ENCODE measurements at regions not wholly inside any gene's neighbourhood (a gene's known extent, or its start where the extent isn't known, plus 50 kb on each side); places are given as distances from the start of the nearest gene placed in this dataset.
A peak's percentile ranks its signal among the peaks of the same experiment; 100 is the strongest.

GRCh38 chr6:138580801-138581200 is 81.5 kb upstream of the NHSL1 start:
- H3K4me1 ChIP-seq (ENCODE audit: control insufficient read depth, insufficient read depth, low read length), result no peaks in the 10 kb centered on the region
- H3K4me3 ChIP-seq (ENCODE audit: low read length), result no peak overlapping the region
- H3K9me3 ChIP-seq (replicated peaks; ENCODE audit: low read length), result no peaks in the 10 kb centered on the region
- H3K27me3 ChIP-seq (ENCODE audit: control insufficient read depth, insufficient read depth, low read length), result no peaks in the 10 kb centered on the region
- no peak overlapping the region for H3K4me2 ChIP-seq (ENCODE audit: low read length)
- H3K36me3 ChIP-seq (ENCODE audit: insufficient read depth, low read length), result no peaks in the 10 kb centered on the region
- no peak overlapping the region for H3K9ac ChIP-seq (ENCODE audit: low read depth, low read length)

DNA sequence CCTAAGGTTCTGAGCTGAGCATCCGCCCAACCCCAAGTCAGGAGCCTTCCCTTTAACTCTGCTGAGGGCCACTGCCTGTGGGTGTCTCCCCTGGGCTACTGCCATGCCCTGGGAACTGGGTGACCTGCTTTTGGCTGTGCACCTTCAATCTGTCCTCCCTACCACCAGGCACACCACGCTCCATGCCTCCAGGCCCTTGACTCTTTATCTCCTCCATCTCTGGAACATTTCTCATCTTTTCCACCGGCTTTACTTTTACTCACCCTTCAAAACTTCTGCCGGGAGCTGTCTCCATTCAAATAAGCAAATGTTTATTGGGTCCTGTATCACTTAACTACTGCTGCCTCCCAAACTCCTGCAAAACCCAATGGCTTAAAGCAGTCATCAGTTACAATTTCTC is 83.3 kb upstream of the NHSL1 start:
- H3K4me2 ChIP-seq (ENCODE audit: low read length), result no peak overlapping the region
- no peaks in the 10 kb centered on the region for H3K36me3 ChIP-seq (ENCODE audit: insufficient read depth, low read length)
- no peak overlapping the region for H3K9ac ChIP-seq (ENCODE audit: low read depth, low read length)
- H3K27me3 ChIP-seq (ENCODE audit: control insufficient read depth, insufficient read depth, low read length), result no peaks in the 10 kb centered on the region
- H3K9me3 ChIP-seq (replicated peaks; ENCODE audit: low read length), result no peaks in the 10 kb centered on the region
- H3K4me1 ChIP-seq (ENCODE audit: control insufficient read depth, insufficient read depth, low read length), result no peaks in the 10 kb centered on the region
- H3K4me3 ChIP-seq (ENCODE audit: low read length), result no peak overlapping the region

- Histone ChIP-seq H3K36me3 (ENCODE audit: insufficient read depth, low read length) (no peaks in the 10 kb centered on the region), H3K9me3 (replicated peaks; ENCODE audit: low read length) (no peaks in the 10 kb centered on the region), H3K9ac (ENCODE audit: low read depth, low read length) (no peak overlapping the region), H3K4me1 (ENCODE audit: control insufficient read depth, insufficient read depth, low read length) (no peaks in the 10 kb centered on the region), H3K27me3 (ENCODE audit: control insufficient read depth, insufficient read depth, low read length) (no peaks in the 10 kb centered on the region), H3K4me3 (ENCODE audit: low read length) (no peak overlapping the region), H3K4me2 (ENCODE audit: low read length) (no peak overlapping the region)
Measured at GRCh38 chr6:138586638-138587037, 87.3 kb upstream of the NHSL1 start.

- Histone ChIP-seq H3K9me3 (replicated peaks; ENCODE audit: low read length) (no peaks in the 10 kb centered on the region), H3K4me3 (ENCODE audit: low read length) (no peak overlapping the region), H3K9ac (ENCODE audit: low read depth, low read length) (no peak overlapping the region), H3K36me3 (ENCODE audit: insufficient read depth, low read length) (no peaks in the 10 kb centered on the region), H3K4me1 (ENCODE audit: control insufficient read depth, insufficient read depth, low read length) (peaks cover 16% of the 10 kb centered on the region), H3K4me2 (ENCODE audit: low read length) (peak overlapping the region; percentile 7), H3K27me3 (ENCODE audit: control insufficient read depth, insufficient read depth, low read length) (no peaks in the 10 kb centered on the region)
Measured at GRCh38 chr6:138588805-138589434, 89.6 kb upstream of the NHSL1 start.

DNA sequence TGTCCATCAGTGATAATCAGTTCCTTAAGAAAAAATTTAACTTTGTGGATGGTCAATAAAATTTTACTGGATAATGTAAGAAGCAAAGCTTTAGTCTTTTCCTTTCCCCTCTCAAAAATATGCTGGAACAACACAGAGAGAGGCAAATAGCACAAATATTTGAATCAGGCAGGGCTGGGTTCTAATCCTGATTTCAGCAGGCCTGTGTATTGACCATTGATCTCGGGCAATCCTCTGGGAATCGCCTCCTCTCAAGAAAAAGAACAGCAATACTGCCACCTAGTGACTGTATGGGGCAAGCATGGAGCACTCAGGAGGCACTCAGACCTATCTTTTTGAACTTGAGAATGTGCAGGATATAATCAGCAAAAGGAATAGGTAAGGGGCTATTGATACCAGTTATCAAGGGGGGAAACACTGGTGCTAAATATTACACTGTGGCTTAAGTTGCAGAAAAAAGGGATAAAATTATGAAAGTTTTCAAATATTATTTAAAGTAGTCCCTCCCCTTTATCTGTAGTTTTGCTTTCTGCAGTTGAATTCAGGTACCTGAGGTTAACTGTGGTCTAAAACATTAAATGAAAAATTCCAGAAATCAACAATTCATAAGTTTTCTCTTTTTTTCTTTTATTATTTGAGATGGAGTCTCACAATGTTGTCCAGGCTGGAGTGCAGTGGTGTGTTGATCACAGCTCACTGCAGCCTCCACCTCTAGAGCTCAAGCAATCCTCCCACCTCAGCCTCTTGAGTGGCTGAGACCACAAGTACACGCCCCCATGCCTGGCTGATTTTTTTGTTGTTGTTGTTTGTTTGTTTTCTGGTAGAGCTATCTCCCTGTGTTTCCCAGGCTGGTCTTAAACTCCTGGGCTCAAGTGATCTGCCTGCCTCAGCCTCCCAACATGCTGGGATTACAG is 91.8 kb upstream of the NHSL1 start:
- H3K9ac ChIP-seq (ENCODE audit: low read depth, low read length), result no peak overlapping the region
- no peak overlapping the region for H3K4me3 ChIP-seq (ENCODE audit: low read length)
- peaks cover 27% of the 10 kb centered on the region for H3K4me1 ChIP-seq (ENCODE audit: control insufficient read depth, insufficient read depth, low read length)
- H3K36me3 ChIP-seq (ENCODE audit: insufficient read depth, low read length), result no peaks in the 10 kb centered on the region
- H3K27me3 ChIP-seq (ENCODE audit: control insufficient read depth, insufficient read depth, low read length), result no peaks in the 10 kb centered on the region
- no peaks in the 10 kb centered on the region for H3K9me3 ChIP-seq (replicated peaks; ENCODE audit: low read length)
- H3K4me2 ChIP-seq (ENCODE audit: low read length), result no peak overlapping the region

GRCh38 chr6:138592749-138593123 is 93.4 kb upstream of the NHSL1 start:
- H3K9me3 ChIP-seq (replicated peaks; ENCODE audit: low read length), result no peaks in the 10 kb centered on the region
- H3K4me1 ChIP-seq (ENCODE audit: control insufficient read depth, insufficient read depth, low read length), result peaks cover 27% of the 10 kb centered on the region
- H3K4me3 ChIP-seq (ENCODE audit: low read length), result peak overlapping the region; percentile 56
- no peaks in the 10 kb centered on the region for H3K27me3 ChIP-seq (ENCODE audit: control insufficient read depth, insufficient read depth, low read length)
- H3K9ac ChIP-seq (ENCODE audit: low read depth, low read length), result peak overlapping the region; percentile 84
- peak overlapping the region; percentile 84 for H3K4me2 ChIP-seq (ENCODE audit: low read length)
- no peaks in the 10 kb centered on the region for H3K36me3 ChIP-seq (ENCODE audit: insufficient read depth, low read length)

DNA sequence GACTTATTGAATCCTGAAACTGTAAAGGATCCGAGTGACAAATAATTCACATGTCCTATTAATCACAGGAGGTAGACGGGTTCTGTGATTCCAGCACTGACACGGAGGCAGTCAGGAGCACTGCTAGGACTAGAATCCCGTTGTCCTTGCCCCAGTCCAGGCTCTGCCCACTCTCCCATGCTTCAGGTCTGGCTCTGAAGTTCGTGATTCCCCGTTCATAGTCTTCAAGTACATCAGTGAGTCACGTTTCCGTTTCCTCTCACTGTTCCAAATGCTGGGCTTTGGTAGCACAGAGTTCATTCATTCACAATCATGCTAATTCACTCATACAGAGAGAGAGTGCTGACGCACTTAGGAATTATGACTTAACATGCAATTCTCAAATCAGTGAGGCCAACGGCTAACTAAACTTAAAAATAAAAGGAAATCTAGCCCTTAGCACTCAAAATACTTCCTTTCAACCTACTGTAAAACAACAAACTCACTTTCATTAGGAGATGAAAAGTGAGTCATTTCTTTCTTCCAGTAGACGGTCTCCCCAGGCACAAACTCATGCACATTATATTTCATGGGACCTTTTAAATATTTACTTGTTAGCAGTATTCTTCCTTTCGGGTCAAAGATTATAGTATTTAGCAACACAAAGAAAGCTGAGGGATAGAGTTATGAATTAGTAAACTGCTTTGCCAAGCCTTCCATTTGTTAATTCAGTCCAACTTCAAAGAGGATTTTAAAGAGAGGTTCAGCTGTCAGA is 94.0 kb upstream of the NHSL1 start:
- Histone ChIP-seq H3K4me3 (ENCODE audit: low read length) (peak overlapping the region; percentile 56), H3K9me3 (replicated peaks; ENCODE audit: low read length) (no peaks in the 10 kb centered on the region), H3K4me1 (ENCODE audit: control insufficient read depth, insufficient read depth, low read length) (peaks cover 27% of the 10 kb centered on the region), H3K36me3 (ENCODE audit: insufficient read depth, low read length) (no peaks in the 10 kb centered on the region), H3K4me2 (ENCODE audit: low read length) (peak overlapping the region; percentile 84), H3K9ac (ENCODE audit: low read depth, low read length) (peak overlapping the region; percentile 84), H3K27me3 (ENCODE audit: control insufficient read depth, insufficient read depth, low read length) (no peaks in the 10 kb centered on the region)

- Histone ChIP-seq H3K27me3 (ENCODE audit: control insufficient read depth, insufficient read depth, low read length) (no peaks in the 10 kb centered on the region), H3K4me3 (ENCODE audit: low read length) (peak overlapping the region; percentile 44), H3K9me3 (replicated peaks; ENCODE audit: low read length) (no peaks in the 10 kb centered on the region), H3K4me1 (ENCODE audit: control insufficient read depth, insufficient read depth, low read length) (peaks cover 27% of the 10 kb centered on the region), H3K9ac (ENCODE audit: low read depth, low read length) (peak overlapping the region; percentile 84), H3K36me3 (ENCODE audit: insufficient read depth, low read length) (no peaks in the 10 kb centered on the region), H3K4me2 (ENCODE audit: low read length) (peak overlapping the region; percentile 84)
Measured at GRCh38 chr6:138593909-138594757, 94.8 kb upstream of the NHSL1 start.

GRCh38 chr6:138594758-138595140 is 95.5 kb upstream of the NHSL1 start:
- H3K4me2 ChIP-seq (ENCODE audit: low read length), result peak overlapping the region; percentile 84
- no peaks in the 10 kb centered on the region for H3K36me3 ChIP-seq (ENCODE audit: insufficient read depth, low read length)
- no peaks in the 10 kb centered on the region for H3K9me3 ChIP-seq (replicated peaks; ENCODE audit: low read length)
- H3K4me1 ChIP-seq (ENCODE audit: control insufficient read depth, insufficient read depth, low read length), result peaks cover 27% of the 10 kb centered on the region
- no peaks in the 10 kb centered on the region for H3K27me3 ChIP-seq (ENCODE audit: control insufficient read depth, insufficient read depth, low read length)
- H3K9ac ChIP-seq (ENCODE audit: low read depth, low read length), result peak overlapping the region; percentile 84
- no peak overlapping the region for H3K4me3 ChIP-seq (ENCODE audit: low read length)

- H3K4me2 ChIP-seq (ENCODE audit: low read length), result no peak overlapping the region
- no peaks in the 10 kb centered on the region for H3K27me3 ChIP-seq (ENCODE audit: control insufficient read depth, insufficient read depth, low read length)
- H3K36me3 ChIP-seq (ENCODE audit: insufficient read depth, low read length), result no peaks in the 10 kb centered on the region
- no peak overlapping the region for H3K4me3 ChIP-seq (ENCODE audit: low read length)
- no peak overlapping the region for H3K9ac ChIP-seq (ENCODE audit: low read depth, low read length)
- peaks cover 37% of the 10 kb centered on the region for H3K4me1 ChIP-seq (ENCODE audit: control insufficient read depth, insufficient read depth, low read length)
- H3K9me3 ChIP-seq (replicated peaks; ENCODE audit: low read length), result no peaks in the 10 kb centered on the region
Measured at GRCh38 chr6:138596126-138596525, 96.8 kb upstream of the NHSL1 start.

DNA sequence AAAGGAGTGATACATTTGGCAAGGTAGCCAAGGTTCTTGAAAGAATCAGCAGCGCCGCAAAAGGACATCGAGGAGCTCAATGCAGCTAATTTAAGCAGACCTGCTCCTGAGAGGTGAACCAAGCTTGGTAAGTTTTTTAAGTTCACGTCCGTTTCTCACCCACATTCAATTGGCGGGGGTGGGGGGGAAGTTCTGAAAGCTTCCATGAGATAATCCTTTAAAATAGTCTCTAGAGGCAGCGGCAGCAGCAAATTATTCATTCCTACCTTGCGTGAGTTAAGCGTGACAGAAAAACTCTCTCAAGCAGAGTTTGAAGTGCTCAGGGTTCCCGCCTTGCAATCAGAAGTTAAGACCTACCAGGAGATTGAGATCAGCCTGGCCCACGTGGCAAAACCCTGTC is 97.3 kb upstream of the NHSL1 start:
- Histone ChIP-seq H3K4me2 (ENCODE audit: low read length) (no peak overlapping the region), H3K36me3 (ENCODE audit: insufficient read depth, low read length) (no peaks in the 10 kb centered on the region), H3K4me1 (ENCODE audit: control insufficient read depth, insufficient read depth, low read length) (peaks cover 42% of the 10 kb centered on the region)

More for the DNA sequence above, 97.3 kb upstream of the NHSL1 start:
- Histone ChIP-seq H3K4me3 (ENCODE audit: low read length) (no peak overlapping the region), H3K9ac (ENCODE audit: low read depth, low read length) (no peak overlapping the region), H3K9me3 (replicated peaks; ENCODE audit: low read length) (no peaks in the 10 kb centered on the region), H3K27me3 (ENCODE audit: control insufficient read depth, insufficient read depth, low read length) (no peaks in the 10 kb centered on the region)

Data from skeletal muscle satellite cell (primary cell).